ENCODE measurements at regions not wholly inside any gene's neighbourhood (a gene's known extent, or its start where the extent isn't known, plus 50 kb on each side); places are given as distances from the start of the nearest gene placed in this dataset.

- H3K4me1 ChIP-seq (ENCODE audit: control insufficient read depth in 4 of 4, insufficient read depth in 4 of 4, low read length in 3 of 4) = no peaks in the 10 kb centered on the region
- DNase-seq (ENCODE audit: low spot score) = no peak
- peaks cover 0 to 3% (median 0%) of the 10 kb centered on the region in 4 donors for H3K27me3 ChIP-seq (ENCODE audit: control insufficient read depth in 4 of 4, insufficient read depth in 4 of 4, low read length in 3 of 4)
- no peaks in the 10 kb centered on the region for H3K36me3 ChIP-seq (ENCODE audit: control insufficient read depth in 4 of 4, insufficient read depth in 3 of 4, low read depth in 1 of 4, low read length in 3 of 4)
- no peak overlapping the region for H3K4me3 ChIP-seq (ENCODE audit: low read depth in 1 of 3, low read length in 3 of 3)
- H3K27ac ChIP-seq (ENCODE audit: low read depth in 1 of 2, low read length in 2 of 2) = no peak overlapping the region
- H3K9ac ChIP-seq (ENCODE audit: low read depth in 1 of 2, low read length in 2 of 2) = no peak overlapping the region
- no peak for TF ChIP-seq FOXA2 (IDR thresholded peaks at IDR 0.05)
- TF ChIP-seq HNF4A (conservative IDR thresholded peaks at IDR 0.05) = no peak
- no peak for TF ChIP-seq MAX (IDR thresholded peaks at IDR 0.05)
- no peak for TF ChIP-seq ZBTB33 (IDR thresholded peaks at IDR 0.05)
- TF ChIP-seq CTCF (IDR thresholded peaks at IDR 0.05; ENCODE audit: low read depth, low read length, missing input control) = no peak
- no peak for TF ChIP-seq SP1 (IDR thresholded peaks at IDR 0.05)
- no peak for TF ChIP-seq RXRA (IDR thresholded peaks at IDR 0.05)
- no peak for TF ChIP-seq YY1 (IDR thresholded peaks at IDR 0.05)
- TF ChIP-seq ATF3 (IDR thresholded peaks at IDR 0.05) = no peak
- no peak for TF ChIP-seq JUND (IDR thresholded peaks at IDR 0.05)
- TF ChIP-seq FOXA1 (IDR thresholded peaks at IDR 0.05) = no peak
- TF ChIP-seq RAD21 (IDR thresholded peaks at IDR 0.05) = no peak
- H3K9me3 ChIP-seq (ENCODE audit: control insufficient read depth in 4 of 4, low read length in 3 of 4) = no peaks in the 10 kb centered on the region
Observed at GRCh38 chr1:57848406-57848805, 424.5 kb upstream of the DAB1 start.

GRCh38 chr1:57845041-57845440, 421.2 kb upstream of the DAB1 start:
- H3K36me3 ChIP-seq (ENCODE audit: control insufficient read depth in 4 of 4, insufficient read depth in 3 of 4, low read depth in 1 of 4, low read length in 3 of 4) = no peaks in the 10 kb centered on the region
- WGBS = 96% methylated on average over 1 of the region's 1 CpG
- no peaks in the 10 kb centered on the region for H3K27me3 ChIP-seq (ENCODE audit: control insufficient read depth in 4 of 4, insufficient read depth in 4 of 4, low read length in 3 of 4)

More at GRCh38 chr1:57845041-57845440, 421.2 kb upstream of the DAB1 start:
- H3K4me3 ChIP-seq (ENCODE audit: low read depth in 1 of 3, low read length in 3 of 3) = no peak overlapping the region
- no peaks in the 10 kb centered on the region for H3K4me1 ChIP-seq (ENCODE audit: control insufficient read depth in 4 of 4, insufficient read depth in 4 of 4, low read length in 3 of 4)
- TF ChIP-seq NR2F2 (IDR thresholded peaks at IDR 0.05) (no peak), SP1 (IDR thresholded peaks at IDR 0.05) (no peak), RXRA (IDR thresholded peaks at IDR 0.05) (no peak), YY1 (IDR thresholded peaks at IDR 0.05) (no peak), HNF4G (IDR thresholded peaks at IDR 0.05) (no peak), FOXA1 (IDR thresholded peaks at IDR 0.05) (no peak), TAF1 (conservative IDR thresholded peaks at IDR 0.05) (no peak), REST (IDR thresholded peaks at IDR 0.05) (no peak)
- no peak for DNase-seq (ENCODE audit: low spot score)
- H3K9ac ChIP-seq (ENCODE audit: low read depth in 1 of 2, low read length in 2 of 2) = no peak overlapping the region
- H3K9me3 ChIP-seq (ENCODE audit: control insufficient read depth in 4 of 4, low read length in 3 of 4) = peaks cover 0 to 11% (median 5%) of the 10 kb centered on the region in 4 donors
- H3K27ac ChIP-seq (ENCODE audit: low read depth in 1 of 2, low read length in 2 of 2) = no peak overlapping the region

Measured in liver (tissue), 8 donors.